ENCODE measurements at regions not wholly inside any gene's neighbourhood (a gene's known extent, or its start where the extent isn't known, plus 50 kb on each side); places are given as distances from the start of the nearest gene placed in this dataset.

DNA sequence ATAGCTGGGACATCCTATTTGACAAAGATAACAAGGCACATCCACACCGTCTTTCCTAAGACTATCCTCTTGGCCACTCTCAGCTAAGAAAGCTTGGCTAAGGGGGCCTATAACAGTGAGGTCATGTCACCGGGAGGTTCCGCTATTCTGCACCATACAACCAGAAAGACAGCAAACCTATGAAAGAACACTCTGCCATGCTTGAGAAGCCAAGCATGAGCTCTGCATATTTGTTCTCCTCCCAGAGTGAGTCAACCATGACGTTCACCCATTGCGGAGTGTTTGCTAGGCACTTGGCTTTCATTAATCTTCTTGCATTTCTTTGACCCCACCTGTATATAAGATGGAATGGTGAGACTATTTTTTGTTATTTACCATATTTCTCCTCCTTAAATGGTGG lies 141.2 kb downstream of the GMNC start:
- no peak for DNase-seq

DNA sequence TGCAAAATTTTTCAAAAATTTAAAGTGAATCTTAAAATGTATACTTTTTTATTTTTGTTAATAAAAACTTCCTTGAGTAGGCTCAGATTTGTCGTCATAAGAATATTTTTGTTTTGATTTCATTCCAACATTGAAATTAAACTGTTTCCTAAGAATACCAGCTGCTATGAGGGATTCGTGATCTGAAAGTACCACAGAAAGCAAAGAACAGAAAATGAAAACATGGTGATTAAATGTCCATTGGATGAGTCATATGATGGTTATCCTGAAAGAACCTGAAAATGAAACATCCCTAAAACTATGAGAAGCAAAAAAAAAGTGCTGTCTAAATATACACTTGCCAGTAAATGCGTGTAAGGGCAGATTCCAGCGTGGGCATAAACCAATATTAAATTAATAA lies 143.8 kb downstream of the GMNC start:
- peak; percentile 76 for DNase-seq

DNA sequence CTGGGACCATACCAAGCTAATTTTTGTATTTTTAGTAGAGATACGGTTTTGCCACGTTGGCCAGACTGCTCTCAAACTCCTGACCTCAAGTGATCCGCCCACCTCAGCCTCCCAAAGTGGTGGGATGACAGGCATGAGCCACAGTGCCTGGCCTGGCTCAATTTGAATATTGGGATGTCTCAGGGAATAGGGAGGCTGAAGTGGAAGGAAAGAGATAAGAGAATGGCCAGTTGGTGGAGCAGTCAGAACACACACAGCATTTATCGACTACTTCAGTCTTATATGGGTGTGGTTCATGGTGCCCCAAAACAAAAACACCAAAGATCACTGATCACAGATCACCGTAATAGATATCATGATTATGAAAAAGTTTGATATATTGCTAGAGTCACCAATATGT lies 144.4 kb downstream of the GMNC start:
- peak; percentile 30 for DNase-seq

DNA sequence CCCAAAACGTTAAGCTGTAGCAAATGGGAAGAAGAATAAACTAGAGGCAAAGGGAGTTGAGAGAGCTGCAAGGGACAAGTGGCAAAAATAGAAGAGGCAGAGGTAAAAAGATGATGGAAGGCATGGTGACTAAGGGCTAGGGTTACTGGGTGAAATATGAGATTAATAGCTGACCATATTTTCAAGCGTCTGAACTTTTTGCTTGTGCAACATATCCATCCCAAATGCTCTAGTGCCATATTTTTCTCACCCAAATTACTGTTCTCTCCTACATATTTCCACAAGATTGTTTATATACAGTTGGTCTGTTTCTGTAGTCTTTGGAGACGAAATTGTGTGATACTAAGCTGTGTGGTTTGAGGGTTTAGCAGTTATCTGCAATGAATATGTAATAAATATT lies 145.5 kb downstream of the GMNC start:
- peak; percentile 10 for DNase-seq

DNA sequence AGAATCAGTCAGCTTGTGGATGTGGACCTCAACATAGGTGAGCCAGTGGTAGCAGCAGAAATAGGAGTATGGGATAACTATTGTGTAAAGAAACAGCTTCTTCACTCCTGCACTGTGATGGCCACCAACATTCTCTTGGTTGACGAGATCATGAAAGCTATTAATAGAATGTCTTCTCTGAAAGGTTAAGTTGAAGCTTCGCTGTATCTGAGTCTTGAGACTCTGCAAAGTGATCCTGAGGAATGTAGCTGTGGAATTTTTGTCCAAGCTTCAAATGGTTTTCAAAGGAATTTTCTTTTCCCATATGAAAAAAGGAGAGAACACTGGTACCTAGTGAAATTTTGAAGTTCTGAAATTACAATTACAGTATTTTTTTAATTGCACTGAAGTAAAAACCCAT lies 146.3 kb downstream of the GMNC start:
- no peak for DNase-seq

DNA sequence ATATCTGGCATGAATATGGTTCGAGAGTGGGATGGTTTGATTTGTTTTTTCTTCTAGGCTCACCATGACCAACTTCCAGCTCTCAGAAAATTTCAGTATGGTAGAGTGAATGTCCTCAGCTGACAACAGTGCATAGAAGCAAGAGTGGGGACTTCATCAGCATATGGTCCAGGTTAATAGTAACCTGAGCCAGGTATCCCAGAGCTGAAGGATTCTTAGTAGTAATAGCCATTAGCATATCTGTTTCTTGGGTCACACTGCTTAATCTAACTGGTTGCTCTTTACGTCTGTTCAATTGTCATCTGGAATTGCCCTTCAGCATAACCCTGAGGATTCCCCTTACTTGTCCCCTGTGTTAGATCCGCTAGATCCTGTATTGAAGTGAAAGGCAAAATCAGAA lies 151.8 kb downstream of the GMNC start:
- DNase-seq = no peak

DNA sequence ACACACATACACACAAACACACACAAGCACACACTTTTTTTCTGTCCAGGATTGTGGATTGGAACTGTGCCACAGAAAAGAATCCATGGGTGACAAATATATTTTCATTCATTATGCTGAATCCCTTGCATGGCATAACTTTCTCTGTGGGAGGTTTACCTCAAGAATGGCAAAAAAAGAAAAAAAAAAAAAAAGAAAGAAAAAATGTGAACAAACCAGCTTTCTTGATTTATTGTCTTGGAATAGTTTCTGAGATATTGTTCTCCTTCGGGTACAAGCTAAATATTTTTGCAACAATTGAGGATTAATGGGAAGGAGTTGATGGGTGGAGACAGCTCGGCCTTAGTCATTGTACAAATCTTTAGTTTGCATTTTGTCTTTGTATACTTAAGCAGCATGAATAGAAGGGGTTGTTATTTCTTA lies 153.1 kb downstream of the GMNC start:
- DNase-seq = peak; percentile 1

Measured in HCEC 1CT (cell line).